HepG2 (cell line): ENCODE measurements at regions not wholly inside any gene's neighbourhood (a gene's known extent, or its start where the extent isn't known, plus 50 kb on each side); places are given as distances from the start of the nearest gene placed in this dataset.

ENCODE experiments used
- ATF1 ChIP-seq: IDR thresholded peaks from 2 replicates; pipeline ENCODE4 v1.6.1; 2016; ENCODE audit warnings: mild to moderate bottlenecking, control low read depth
- BRCA1 ChIP-seq: sonication (generic); formaldehyde crosslinking; IDR thresholded peaks from 2 replicates; pipeline ENCODE4 v1.4.0; 2020; ENCODE audit warnings: missing genetic modification reagents
- CREB1 ChIP-seq, 2 experiments: fragments of 450-650 bp in 1 of 2; IDR thresholded peaks; 2 replicates each; pipeline ENCODE4 v1.6.1; 2016 to 2017; ENCODE audit warnings: control low read depth in 1 of 2, mild to moderate bottlenecking in 1 of 2, missing compliant biosample characterization in 1 of 2, missing genetic modification characterization in 1 of 2
- EHMT2 ChIP-seq: fragments of 200-600 bp; sonication (generic); IDR thresholded peaks from 2 replicates; pipeline ENCODE4 v1.7.0; 2017; ENCODE audit warnings: antibody characterized with exemption, low read depth, low read length, borderline replicate concordance
- KLF9 ChIP-seq: IDR thresholded peaks from 2 replicates; pipeline ENCODE4 v1.6.1; 2016; ENCODE audit warnings: low read depth
- PAWR ChIP-seq: sonication (generic); formaldehyde crosslinking; IDR thresholded peaks from 2 replicates; pipeline ENCODE4 v1.4.0; 2020; ENCODE audit warnings: missing genetic modification reagents, mild to moderate bottlenecking, borderline replicate concordance
- SMAD1 ChIP-seq: sonication (generic); formaldehyde crosslinking; IDR thresholded peaks from 2 replicates; pipeline ENCODE4 v1.4.0; 2020; ENCODE audit warnings: missing genetic modification reagents, low read depth, mild to moderate bottlenecking, borderline replicate concordance
- SRSF1 ChIP-seq: fragments of 200-400 bp; formaldehyde crosslinking; optimal IDR thresholded peaks from 2 replicates; pipeline ENCODE3; 2017; ENCODE audit warnings: mild to moderate bottlenecking, low read depth, low read length, moderate library complexity
- SUZ12 ChIP-seq: fragments of 150-350 bp; IDR thresholded peaks from 2 replicates; pipeline ENCODE4 v1.6.1; 2014; ENCODE audit warnings: low read depth, low read length
- TF ChIP-seq, protein P1 (sequence below): sonication (generic); formaldehyde crosslinking; IDR thresholded peaks from 2 replicates; pipeline ENCODE4 v1.8.1; 2023; ENCODE audit warnings: mild to moderate bottlenecking, missing genetic modification reagents
- TF ChIP-seq, protein P2 (sequence below): sonication (generic); formaldehyde crosslinking; IDR thresholded peaks from 2 replicates; pipeline ENCODE4 v1.8.1; 2022; ENCODE audit warnings: mild to moderate bottlenecking, missing genetic modification reagents

DNA sequence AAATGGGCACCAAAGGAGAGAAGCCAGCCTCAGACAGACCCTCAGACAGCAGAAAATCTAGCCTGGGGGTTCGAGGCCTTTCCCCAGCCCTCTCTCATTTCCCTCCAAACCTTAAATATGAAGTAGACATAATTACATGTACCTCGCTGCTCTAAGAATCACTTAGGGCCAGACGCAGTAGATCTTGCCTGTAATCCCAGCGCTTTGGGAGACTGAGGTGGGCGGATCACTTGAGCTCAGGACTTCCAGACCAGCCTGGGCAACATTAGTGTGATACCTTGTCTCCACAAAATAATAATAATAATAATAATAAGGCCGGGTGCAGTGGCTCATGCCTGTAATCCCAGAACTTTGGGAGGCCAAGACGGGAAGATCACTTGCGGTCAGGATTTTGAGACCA lies 52.1 kb upstream of the WNT7B start:
- no peak for TF ChIP-seq CREB1 (IDR thresholded peaks at IDR 0.05)
- no peak for TF ChIP-seq CREB1 (CRISPR knock-in tag; IDR thresholded peaks at IDR 0.05)
- TF ChIP-seq SMAD1 = no peak
- TF ChIP-seq EHMT2 = no peak
- no peak for TF ChIP-seq KLF9 (CRISPR knock-in tag)
- TF ChIP-seq, protein P1, sequence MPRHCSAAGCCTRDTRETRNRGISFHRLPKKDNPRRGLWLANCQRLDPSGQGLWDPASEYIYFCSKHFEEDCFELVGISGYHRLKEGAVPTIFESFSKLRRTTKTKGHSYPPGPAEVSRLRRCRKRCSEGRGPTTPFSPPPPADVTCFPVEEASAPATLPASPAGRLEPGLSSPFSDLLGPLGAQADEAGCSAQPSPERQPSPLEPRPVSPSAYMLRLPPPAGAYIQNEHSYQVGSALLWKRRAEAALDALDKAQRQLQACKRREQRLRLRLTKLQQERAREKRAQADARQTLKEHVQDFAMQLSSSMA = no peak
- TF ChIP-seq SUZ12 = no peak
- TF ChIP-seq PAWR = no peak
- no peak for TF ChIP-seq BRCA1 (CRISPR knock-in tag)
- no peak for TF ChIP-seq SRSF1
- TF ChIP-seq, protein P2, sequence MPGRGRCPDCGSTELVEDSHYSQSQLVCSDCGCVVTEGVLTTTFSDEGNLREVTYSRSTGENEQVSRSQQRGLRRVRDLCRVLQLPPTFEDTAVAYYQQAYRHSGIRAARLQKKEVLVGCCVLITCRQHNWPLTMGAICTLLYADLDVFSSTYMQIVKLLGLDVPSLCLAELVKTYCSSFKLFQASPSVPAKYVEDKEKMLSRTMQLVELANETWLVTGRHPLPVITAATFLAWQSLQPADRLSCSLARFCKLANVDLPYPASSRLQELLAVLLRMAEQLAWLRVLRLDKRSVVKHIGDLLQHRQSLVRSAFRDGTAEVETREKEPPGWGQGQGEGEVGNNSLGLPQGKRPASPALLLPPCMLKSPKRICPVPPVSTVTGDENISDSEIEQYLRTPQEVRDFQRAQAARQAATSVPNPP (CRISPR knock-in tag) = no peak
- TF ChIP-seq ATF1 (CRISPR knock-in tag) = no peak
